Neural progenitor cell (in vitro differentiated cells): ENCODE measurements at regions not wholly inside any gene's neighbourhood (a gene's known extent, or its start where the extent isn't known, plus 50 kb on each side); places are given as distances from the start of the nearest gene placed in this dataset.

Source experiments
- DNase-seq: peaks from one replicate; pipeline ENCODE4 v3.0.0-alpha.2; 2016; ENCODE audit warnings: low spot score
- H2AFZ ChIP-seq: fragments of 200-600 bp; sonication (generic); replicated peaks from 2 replicates; pipeline ENCODE4 v1.6.1; 2016; ENCODE audit warnings: antibody characterized with exemption
- H3F3A ChIP-seq: fragments of 200-600 bp; sonication (generic); 2 replicates; pipeline ENCODE4 v1.6.1; 2016; ENCODE audit warnings: antibody characterized with exemption, low read depth
- H3K27ac ChIP-seq: fragments of 200-600 bp; sonication (generic); 2 replicates; pipeline ENCODE4 v1.5.1; 2016; ENCODE audit warnings: mild to moderate bottlenecking
- H3K27me3 ChIP-seq: fragments of 200-600 bp; sonication (generic); 2 replicates; pipeline ENCODE4 v1.6.1; 2016; ENCODE audit warnings: mild to moderate bottlenecking, moderate library complexity
- H3K36me3 ChIP-seq: fragments of 200-600 bp; sonication (generic); 2 replicates; pipeline ENCODE4 v1.5.1; 2016
- H3K4me1 ChIP-seq: fragments of 200-600 bp; sonication (generic); 2 replicates; pipeline ENCODE4 v1.6.1; 2016; ENCODE audit warnings: mixed run types
- H3K4me2 ChIP-seq: fragments of 200-600 bp; sonication (generic); 2 replicates; pipeline ENCODE4 v1.6.1; 2016
- H3K4me3 ChIP-seq: fragments of 200-600 bp; sonication (generic); 2 replicates; pipeline ENCODE4 v1.5.1; 2016
- H3K79me2 ChIP-seq: fragments of 200-600 bp; sonication (generic); 2 replicates; pipeline ENCODE4 v1.6.1; 2016; ENCODE audit warnings: low read depth
- H3K9ac ChIP-seq: fragments of 200-600 bp; sonication (generic); 2 replicates; pipeline ENCODE4 v1.6.1; 2016
- H3K9me3 ChIP-seq: fragments of 200-600 bp; sonication (generic); 2 replicates; pipeline ENCODE4 v1.5.1; 2016; ENCODE audit warnings: low read depth
- H4K20me1 ChIP-seq: fragments of 200-600 bp; sonication (generic); 2 replicates; pipeline ENCODE4 v1.6.1; 2016; ENCODE audit warnings: low read depth
- H3K27ac Mint-ChIP-seq: 3 replicates; pipeline ENCODE4 v1.8.0; 2021; ENCODE audit warnings: mixed read lengths
- H3K27me3 Mint-ChIP-seq: 2 replicates; pipeline ENCODE4 v1.8.0; 2022; ENCODE audit warnings: low read depth, mild to moderate bottlenecking, inconsistent platforms, moderate library complexity, mixed read lengths; ENCODE audit not compliant: insufficient read depth
- H3K36me3 Mint-ChIP-seq: 3 replicates; pipeline ENCODE4 v1.8.0; 2021; ENCODE audit warnings: mixed read lengths
- H3K4me1 Mint-ChIP-seq: 3 replicates; pipeline ENCODE4 v1.8.0; 2021; ENCODE audit warnings: mixed read lengths
- H3K4me3 Mint-ChIP-seq: 3 replicates; pipeline ENCODE4 v1.8.0; 2021; ENCODE audit warnings: mild to moderate bottlenecking, moderate library complexity, mixed read lengths
- H3K9me3 Mint-ChIP-seq: 3 replicates; pipeline ENCODE4 v1.8.0; 2020; ENCODE audit warnings: mixed read lengths
- EZH2 ChIP-seq: fragments of 200-600 bp; sonication (generic); IDR thresholded peaks from 2 replicates; pipeline ENCODE4 v1.6.1; 2017; ENCODE audit warnings: antibody characterized with exemption, mild to moderate bottlenecking, moderate library complexity
- EZH2phosphoT487 ChIP-seq: fragments of 200-600 bp; sonication (generic); IDR thresholded peaks from 2 replicates; pipeline ENCODE4 v1.6.1; 2017; ENCODE audit warnings: antibody characterized with exemption
- TF ChIP-seq, protein P1 (sequence below): fragments of 200-600 bp; sonication (generic); IDR thresholded peaks from 2 replicates; pipeline ENCODE4 v1.5.1; 2017; ENCODE audit warnings: antibody characterized with exemption, mild to moderate bottlenecking

GRCh38 chr6:15715851-15716250, 53.0 kb upstream of the DTNBP1 start:
- no peaks in the 10 kb centered on the region for H3K9me3 ChIP-seq
- TF ChIP-seq EZH2 (no peak), EZH2phosphoT487 (no peak)
- TF ChIP-seq, protein P1, sequence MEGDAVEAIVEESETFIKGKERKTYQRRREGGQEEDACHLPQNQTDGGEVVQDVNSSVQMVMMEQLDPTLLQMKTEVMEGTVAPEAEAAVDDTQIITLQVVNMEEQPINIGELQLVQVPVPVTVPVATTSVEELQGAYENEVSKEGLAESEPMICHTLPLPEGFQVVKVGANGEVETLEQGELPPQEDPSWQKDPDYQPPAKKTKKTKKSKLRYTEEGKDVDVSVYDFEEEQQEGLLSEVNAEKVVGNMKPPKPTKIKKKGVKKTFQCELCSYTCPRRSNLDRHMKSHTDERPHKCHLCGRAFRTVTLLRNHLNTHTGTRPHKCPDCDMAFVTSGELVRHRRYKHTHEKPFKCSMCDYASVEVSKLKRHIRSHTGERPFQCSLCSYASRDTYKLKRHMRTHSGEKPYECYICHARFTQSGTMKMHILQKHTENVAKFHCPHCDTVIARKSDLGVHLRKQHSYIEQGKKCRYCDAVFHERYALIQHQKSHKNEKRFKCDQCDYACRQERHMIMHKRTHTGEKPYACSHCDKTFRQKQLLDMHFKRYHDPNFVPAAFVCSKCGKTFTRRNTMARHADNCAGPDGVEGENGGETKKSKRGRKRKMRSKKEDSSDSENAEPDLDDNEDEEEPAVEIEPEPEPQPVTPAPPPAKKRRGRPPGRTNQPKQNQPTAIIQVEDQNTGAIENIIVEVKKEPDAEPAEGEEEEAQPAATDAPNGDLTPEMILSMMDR, result no peak
- Mint-ChIP-seq H3K36me3 (peaks cover 4% of the 10 kb centered on the region), H3K9me3 (peaks cover 27% of the 10 kb centered on the region), H3K27ac (no peak overlapping the region), H3K27me3 (no peaks in the 10 kb centered on the region), H3K4me3 (no peak overlapping the region), H3K4me1 (no peaks in the 10 kb centered on the region)
- H3K9ac ChIP-seq, result no peak overlapping the region
- H2AFZ ChIP-seq, result no peak overlapping the region
- H3K27ac ChIP-seq, result no peak overlapping the region
- H3K27me3 ChIP-seq, result no peaks in the 10 kb centered on the region
- no peaks in the 10 kb centered on the region for H3K4me1 ChIP-seq
- DNase-seq, result no peak
- H4K20me1 ChIP-seq, result no peaks in the 10 kb centered on the region
- no peaks in the 10 kb centered on the region for H3K79me2 ChIP-seq
- no peaks in the 10 kb centered on the region for H3K36me3 ChIP-seq
- H3F3A ChIP-seq, result no peaks in the 10 kb centered on the region
- H3K4me2 ChIP-seq, result no peak overlapping the region
- no peak overlapping the region for H3K4me3 ChIP-seq

GRCh38 chr6:15715060-15715459, 52.2 kb upstream of the DTNBP1 start:
- no peak overlapping the region for H3K4me3 ChIP-seq
- H3K36me3 Mint-ChIP-seq, result peaks cover 4% of the 10 kb centered on the region
- H3K4me2 ChIP-seq, result no peak overlapping the region
- H3K27ac ChIP-seq, result no peak overlapping the region
- no peaks in the 10 kb centered on the region for H3K27me3 Mint-ChIP-seq
- H3K9ac ChIP-seq, result no peak overlapping the region
- no peaks in the 10 kb centered on the region for H3K4me1 Mint-ChIP-seq
- H3K4me3 Mint-ChIP-seq, result no peak overlapping the region
- peaks cover 24% of the 10 kb centered on the region for H3K9me3 Mint-ChIP-seq
- no peaks in the 10 kb centered on the region for H3K27me3 ChIP-seq
- H4K20me1 ChIP-seq, result no peaks in the 10 kb centered on the region
- no peak overlapping the region for H2AFZ ChIP-seq
- no peaks in the 10 kb centered on the region for H3F3A ChIP-seq
- H3K79me2 ChIP-seq, result no peaks in the 10 kb centered on the region
- H3K9me3 ChIP-seq, result no peaks in the 10 kb centered on the region
- no peaks in the 10 kb centered on the region for H3K36me3 ChIP-seq
- no peak for TF ChIP-seq EZH2phosphoT487
- no peak for TF ChIP-seq EZH2
- TF ChIP-seq, protein P1, result no peak
- no peak for DNase-seq
- H3K4me1 ChIP-seq, result no peaks in the 10 kb centered on the region
- H3K27ac Mint-ChIP-seq, result no peak overlapping the region

- no peaks in the 10 kb centered on the region for H3K79me2 ChIP-seq
- no peak overlapping the region for H3K9ac ChIP-seq
- H3F3A ChIP-seq, result no peaks in the 10 kb centered on the region
- no peak overlapping the region for H3K4me3 Mint-ChIP-seq
- no peak overlapping the region for H3K27ac Mint-ChIP-seq
- no peak overlapping the region for H3K27ac ChIP-seq
- H2AFZ ChIP-seq, result no peak overlapping the region
- DNase-seq, result no peak
- H3K4me2 ChIP-seq, result no peak overlapping the region
- no peaks in the 10 kb centered on the region for H3K9me3 ChIP-seq
- H4K20me1 ChIP-seq, result no peaks in the 10 kb centered on the region
- H3K36me3 Mint-ChIP-seq, result peaks cover 4% of the 10 kb centered on the region
- no peaks in the 10 kb centered on the region for H3K4me1 ChIP-seq
- H3K9me3 Mint-ChIP-seq, result peaks cover 22% of the 10 kb centered on the region
- TF ChIP-seq, protein P1, result no peak
- TF ChIP-seq EZH2phosphoT487 (no peak), EZH2 (no peak)
- no peaks in the 10 kb centered on the region for H3K27me3 ChIP-seq
- H3K4me3 ChIP-seq, result no peak overlapping the region
- H3K27me3 Mint-ChIP-seq, result no peaks in the 10 kb centered on the region
- H3K36me3 ChIP-seq, result no peaks in the 10 kb centered on the region
- no peaks in the 10 kb centered on the region for H3K4me1 Mint-ChIP-seq
Observed at GRCh38 chr6:15714658-15715057, 51.8 kb upstream of the DTNBP1 start.

- H3K4me2 ChIP-seq, result no peak overlapping the region
- no peaks in the 10 kb centered on the region for H3K79me2 ChIP-seq
- peaks cover 22% of the 10 kb centered on the region for H3K9me3 Mint-ChIP-seq
- H3K36me3 ChIP-seq, result no peaks in the 10 kb centered on the region
- no peaks in the 10 kb centered on the region for H4K20me1 ChIP-seq
- H3K27ac Mint-ChIP-seq, result no peak overlapping the region
- H3K9me3 ChIP-seq, result no peaks in the 10 kb centered on the region
- H2AFZ ChIP-seq, result no peak overlapping the region
- no peak overlapping the region for H3K9ac ChIP-seq
- H3F3A ChIP-seq, result no peaks in the 10 kb centered on the region
- TF ChIP-seq EZH2phosphoT487, result no peak
- TF ChIP-seq, protein P1, result no peak
- TF ChIP-seq EZH2, result no peak
- peaks cover 4% of the 10 kb centered on the region for H3K36me3 Mint-ChIP-seq
- no peak overlapping the region for H3K4me3 ChIP-seq
- no peak overlapping the region for H3K27ac ChIP-seq
- no peak overlapping the region for H3K4me3 Mint-ChIP-seq
- DNase-seq, result peak; percentile 42
- H3K27me3 Mint-ChIP-seq, result no peaks in the 10 kb centered on the region
- no peaks in the 10 kb centered on the region for H3K4me1 ChIP-seq
- H3K27me3 ChIP-seq, result no peaks in the 10 kb centered on the region
- H3K4me1 Mint-ChIP-seq, result no peaks in the 10 kb centered on the region
Observed at GRCh38 chr6:15713325-15713724, 50.5 kb upstream of the DTNBP1 start.
